ENCODE measurements at regions not wholly inside any gene's neighbourhood (a gene's known extent, or its start where the extent isn't known, plus 50 kb on each side); places are given as distances from the start of the nearest gene placed in this dataset.

- no peak for TF ChIP-seq GATA2 (IDR thresholded peaks at IDR 0.05; ENCODE audit: low read depth, low read length)
- TF ChIP-seq GATA3 (IDR thresholded peaks at IDR 0.05; ENCODE audit: low read depth, low read length) = no peak
Observed at GRCh38 chr13:59208405-59209195, 955.1 kb downstream of the DIAPH3 start.

Measured in SH-SY5Y (cell line).